NCI-H460 (cell line): ENCODE measurements at regions not wholly inside any gene's neighbourhood (a gene's known extent, or its start where the extent isn't known, plus 50 kb on each side); places are given as distances from the start of the nearest gene placed in this dataset.

Experiments used
- DNase-seq: peaks from one replicate; pipeline ENCODE4 v3.0.0-alpha.2; 2016; ENCODE audit warnings: low read depth; ENCODE audit errors: extremely low read depth
- small RNA-seq, 2 experiments: library from RNA; depleted of rRNA; stranded (forward); fragments of <200 nt; gene quantifications; one replicate each; pipeline ENCODE3, GENCODE V24; 2014

DNA sequence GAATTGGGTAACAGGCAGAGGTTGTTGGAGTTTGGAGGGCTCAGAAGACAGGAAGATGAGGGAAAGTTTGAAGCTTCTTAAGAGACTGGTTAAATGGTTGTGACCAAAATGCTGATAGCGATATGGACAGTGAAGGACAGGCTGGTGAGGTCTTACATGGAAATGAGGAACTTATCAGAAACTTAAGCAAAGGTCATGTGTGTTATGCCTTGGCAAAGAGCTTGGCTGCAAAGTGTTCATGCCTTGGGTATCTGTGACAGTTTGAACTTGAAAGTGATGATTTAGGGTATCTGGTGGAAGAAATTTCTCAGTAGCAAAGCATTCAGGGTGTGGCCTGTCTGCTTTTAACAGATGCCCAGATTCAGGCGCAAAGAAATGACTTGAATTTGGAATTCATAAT is 64.5 kb upstream of the EEPD1 start:
- no peak for DNase-seq

DNA sequence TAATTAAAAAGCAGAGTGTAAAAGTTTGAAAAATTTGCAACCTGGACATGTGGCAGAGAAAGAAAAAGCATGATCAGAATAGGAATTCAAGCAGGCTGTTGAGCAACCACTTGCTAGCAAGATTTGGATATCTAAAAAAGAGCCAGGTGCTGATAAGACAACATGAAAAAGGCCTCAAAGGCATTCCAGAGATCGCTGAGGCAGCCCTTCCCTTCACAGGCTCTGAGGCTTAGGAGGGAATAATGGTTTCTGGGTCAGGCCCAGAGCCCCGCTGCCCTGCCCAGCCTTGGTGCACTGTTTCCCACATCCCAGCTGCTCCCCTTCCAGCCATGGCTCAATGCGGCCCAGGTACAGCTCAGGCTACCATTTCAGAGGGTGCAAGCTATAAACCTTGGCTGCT is 64.1 kb upstream of the EEPD1 start:
- no peak for DNase-seq

DNA sequence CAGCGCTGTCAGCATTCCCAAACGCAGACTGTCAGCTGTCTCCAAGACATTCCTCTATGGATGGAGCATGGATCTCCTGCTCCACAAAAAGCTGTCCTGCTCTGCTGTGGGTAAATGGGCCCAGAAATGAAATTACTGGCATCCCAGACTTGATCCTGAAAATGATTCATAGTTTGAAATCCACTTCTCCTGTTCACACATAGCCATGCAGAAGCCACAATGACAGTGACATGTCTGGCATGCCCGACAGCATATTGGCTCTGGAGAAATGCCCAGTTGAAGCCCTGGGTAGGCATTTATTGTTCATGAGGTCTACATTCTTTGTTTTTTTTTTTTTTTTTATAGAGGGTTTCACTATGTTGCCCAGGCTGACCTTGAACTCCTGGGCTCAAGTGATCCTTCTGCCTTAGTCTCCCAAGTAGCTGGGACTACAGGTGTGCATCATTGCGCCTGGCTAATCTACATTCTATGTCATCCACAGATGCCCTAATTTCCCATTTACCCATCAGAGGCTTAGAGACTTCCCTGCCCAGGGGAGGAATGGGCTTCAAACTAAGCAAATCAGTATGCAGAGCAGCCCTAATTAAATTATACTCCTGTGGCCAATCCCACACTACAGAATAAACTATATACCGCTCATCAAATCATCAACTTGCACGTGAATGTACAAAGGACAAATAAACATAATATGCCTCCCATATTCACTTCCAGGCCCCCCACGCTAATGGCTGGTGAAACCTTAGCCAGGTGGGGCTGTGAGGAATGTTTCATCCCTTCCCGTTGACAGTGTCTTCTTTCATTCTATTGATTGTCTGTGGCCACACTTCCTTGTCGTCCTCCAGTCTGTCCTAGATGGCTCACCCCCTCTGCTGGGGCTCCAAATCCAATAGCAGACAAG is 61.8 kb upstream of the EEPD1 start:
- no peak for DNase-seq

DNA sequence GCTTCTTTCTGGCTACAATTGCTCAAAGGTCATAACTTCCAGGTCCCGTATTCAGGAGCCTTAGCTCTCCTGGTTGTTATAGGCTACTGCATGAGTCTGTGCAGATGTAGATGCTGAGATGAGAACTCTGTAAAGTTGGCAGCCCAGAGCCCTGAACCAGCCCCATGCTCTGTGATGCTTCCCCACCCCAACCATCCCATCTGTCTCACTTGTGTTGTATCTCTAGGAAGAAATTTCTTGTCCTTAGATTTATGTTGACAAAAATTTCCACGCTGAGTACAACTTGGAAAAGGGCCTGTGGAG is 61.2 kb upstream of the EEPD1 start:
- DNase-seq, result no peak

DNA sequence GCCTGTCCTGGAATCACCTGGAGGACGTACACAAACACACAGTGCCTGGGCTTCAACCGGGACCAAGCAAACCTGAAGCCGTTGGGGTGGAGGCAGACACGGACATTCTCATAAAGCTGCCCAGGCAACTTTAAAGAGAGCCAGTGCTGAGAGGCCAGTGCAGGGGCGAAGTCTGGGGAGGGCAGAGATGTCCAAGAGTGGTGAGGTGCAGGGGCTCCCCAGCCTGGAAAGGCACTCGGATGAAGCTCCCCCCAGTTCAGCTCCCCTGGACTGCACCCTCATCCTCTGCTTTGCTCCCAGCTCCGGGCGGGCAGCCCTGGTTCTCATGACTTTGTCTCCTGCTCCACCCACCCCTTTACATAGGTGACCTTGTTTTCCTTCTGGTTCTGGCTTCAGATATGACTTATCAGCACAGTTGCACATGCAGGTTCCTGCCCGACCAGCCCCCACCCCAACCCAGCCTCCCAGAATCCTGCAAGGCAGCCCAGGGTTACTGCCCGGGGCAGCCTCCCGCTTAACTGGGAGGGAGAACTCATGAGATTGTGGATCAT is 60.8 kb upstream of the EEPD1 start:
- DNase-seq, result no peak

DNA sequence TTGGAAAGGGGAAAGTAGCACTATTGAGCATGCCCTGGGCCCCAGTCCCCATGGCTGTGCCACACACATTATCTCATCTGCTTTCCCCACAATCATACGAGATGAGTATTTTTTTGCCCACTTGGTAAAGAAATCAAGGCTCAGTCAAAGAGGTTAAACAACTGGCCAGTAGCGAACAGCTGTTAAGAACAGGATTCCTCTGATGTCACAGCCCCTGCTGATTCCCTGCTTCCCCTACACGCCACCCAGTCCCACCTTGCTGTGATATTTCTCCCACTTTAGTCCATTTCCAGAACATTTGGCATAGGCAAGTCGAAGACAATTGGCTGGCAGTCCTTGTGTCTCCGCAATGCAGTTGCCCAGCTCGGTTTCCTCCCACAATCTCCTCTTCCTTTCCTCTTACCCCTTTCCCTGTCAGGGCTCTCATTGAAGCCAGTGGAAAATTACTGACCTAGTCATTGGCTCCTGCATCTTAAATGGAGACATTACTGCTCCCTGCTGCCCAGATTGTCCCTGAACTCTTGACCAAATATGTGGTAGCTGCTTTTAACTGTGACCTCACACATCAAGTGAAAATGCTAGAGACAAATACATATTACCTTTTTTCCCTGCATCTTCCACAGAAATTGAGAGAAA is 56.5 kb upstream of the EEPD1 start:
- no peak for DNase-seq

DNA sequence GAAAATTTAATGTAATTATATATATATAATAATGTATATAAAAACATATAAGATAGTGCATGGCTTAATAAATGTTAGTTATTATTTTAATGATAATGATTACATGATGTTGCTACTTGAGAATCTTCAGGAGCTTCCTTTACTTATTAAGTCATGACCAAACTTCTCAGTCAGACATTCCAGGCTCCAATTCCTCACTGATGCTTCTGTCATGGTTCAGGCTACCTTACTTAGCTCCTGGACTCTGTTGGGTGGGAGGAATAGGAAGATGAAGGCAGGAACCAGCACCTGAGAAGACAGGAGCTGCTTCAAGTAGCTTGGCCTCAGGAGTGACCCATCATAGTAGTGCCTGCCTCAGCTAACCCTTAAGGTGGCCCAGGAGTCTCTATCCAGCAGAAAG is 55.0 kb upstream of the EEPD1 start:
- DNase-seq, result no peak

DNA sequence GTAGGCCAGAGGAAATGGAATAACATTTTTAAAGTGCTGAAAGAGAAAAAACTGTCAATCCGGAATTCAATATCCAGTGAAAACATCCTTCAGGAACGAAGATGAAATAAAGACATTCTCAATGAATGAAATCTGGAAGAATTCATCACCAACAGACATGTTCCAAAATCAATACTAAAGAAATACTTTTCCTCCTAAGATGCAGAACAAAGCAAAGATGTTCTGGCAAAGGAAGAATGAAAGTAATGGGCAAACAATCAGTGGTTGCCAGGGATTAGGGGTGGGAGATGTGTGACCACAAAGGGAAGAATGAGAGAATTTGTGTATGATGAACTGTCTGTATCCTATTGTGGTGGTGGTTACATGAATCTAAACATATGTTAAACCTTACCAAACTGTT is 52.8 kb upstream of the EEPD1 start:
- DNase-seq, result no peak

DNA sequence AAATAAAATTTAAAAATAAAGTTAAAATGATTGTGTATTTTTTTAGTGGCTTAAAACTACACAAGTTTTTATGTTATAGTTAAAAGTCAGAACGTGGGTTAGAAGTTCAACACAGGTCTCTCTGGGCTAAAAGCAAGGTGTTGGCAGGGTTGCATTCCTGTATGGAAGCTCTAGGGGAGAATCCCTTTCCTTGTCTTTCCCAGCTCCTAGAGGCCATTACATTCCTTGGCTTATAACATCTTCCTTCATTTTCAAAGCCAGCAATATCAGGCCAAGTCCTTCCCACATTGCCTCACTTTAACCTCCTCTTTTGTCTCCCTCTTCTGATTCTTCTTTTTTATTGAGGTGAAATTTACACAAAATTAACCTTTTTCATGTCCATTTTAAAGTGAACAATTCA is 52.4 kb upstream of the EEPD1 start:
- DNase-seq, result no peak

Small RNAs in the stretch of these regions (small RNA-seq; reads per million reads assigned to genes)
- 0 reads per million in 2 experiments for gene RNU6-1085P
